ENCODE measurements at regions not wholly inside any gene's neighbourhood (a gene's known extent, or its start where the extent isn't known, plus 50 kb on each side); places are given as distances from the start of the nearest gene placed in this dataset.

DNA sequence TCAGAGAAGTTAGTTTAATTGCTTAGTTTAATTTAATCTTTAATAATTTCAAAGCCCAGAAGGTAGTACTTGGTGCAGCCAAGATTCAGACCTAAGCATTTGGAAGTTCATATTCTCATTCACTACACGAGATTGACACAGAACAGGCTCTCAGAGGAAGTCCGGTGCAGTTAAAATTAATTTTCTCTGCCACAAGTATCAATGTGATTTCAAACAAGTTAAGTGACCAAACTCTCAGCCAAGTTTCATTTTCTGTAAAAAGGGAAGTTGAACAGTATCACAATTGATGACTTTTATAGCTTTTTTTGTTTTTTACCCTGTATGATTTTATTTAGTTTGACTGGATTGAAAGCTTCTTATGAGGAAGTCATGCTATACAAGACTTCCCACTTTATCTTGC is 1494.9 kb upstream of the LRRTM3 start:
- TF ChIP-seq, protein P1, sequence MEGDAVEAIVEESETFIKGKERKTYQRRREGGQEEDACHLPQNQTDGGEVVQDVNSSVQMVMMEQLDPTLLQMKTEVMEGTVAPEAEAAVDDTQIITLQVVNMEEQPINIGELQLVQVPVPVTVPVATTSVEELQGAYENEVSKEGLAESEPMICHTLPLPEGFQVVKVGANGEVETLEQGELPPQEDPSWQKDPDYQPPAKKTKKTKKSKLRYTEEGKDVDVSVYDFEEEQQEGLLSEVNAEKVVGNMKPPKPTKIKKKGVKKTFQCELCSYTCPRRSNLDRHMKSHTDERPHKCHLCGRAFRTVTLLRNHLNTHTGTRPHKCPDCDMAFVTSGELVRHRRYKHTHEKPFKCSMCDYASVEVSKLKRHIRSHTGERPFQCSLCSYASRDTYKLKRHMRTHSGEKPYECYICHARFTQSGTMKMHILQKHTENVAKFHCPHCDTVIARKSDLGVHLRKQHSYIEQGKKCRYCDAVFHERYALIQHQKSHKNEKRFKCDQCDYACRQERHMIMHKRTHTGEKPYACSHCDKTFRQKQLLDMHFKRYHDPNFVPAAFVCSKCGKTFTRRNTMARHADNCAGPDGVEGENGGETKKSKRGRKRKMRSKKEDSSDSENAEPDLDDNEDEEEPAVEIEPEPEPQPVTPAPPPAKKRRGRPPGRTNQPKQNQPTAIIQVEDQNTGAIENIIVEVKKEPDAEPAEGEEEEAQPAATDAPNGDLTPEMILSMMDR (IDR thresholded peaks at IDR 0.05; ENCODE audit: low read length) = no peak
- TF ChIP-seq EZH2 (IDR thresholded peaks at IDR 0.05; ENCODE audit: borderline replicate concordance, low read length) = no peak
